T-helper 2 cell treated with Interferon-gamma antibody and Interleukin-4, amounts not matched to agents 5 μg/mL and 100 μg/mL, for 36 hours (primary cell): ENCODE measurements at regions not wholly inside any gene's neighbourhood (a gene's known extent, or its start where the extent isn't known, plus 50 kb on each side); places are given as distances from the start of the nearest gene placed in this dataset.
"Not testable (repeated sequence)": the region's sequence is repeated elsewhere in the genome, so short reads cannot be mapped to it uniquely, and the experiment has no call there.

Experiments
- DNase-seq: peaks from one replicate; pipeline ENCODE4 v3.0.0; 2021; ENCODE audit warnings: low spot score
- H3K27ac Mint-ChIP-seq: one replicate; pipeline ENCODE4 v1.8.0; 2021; ENCODE audit warnings: mild to moderate bottlenecking, mixed read lengths
- H3K27me3 Mint-ChIP-seq: one replicate; pipeline ENCODE4 v1.8.0; 2021; ENCODE audit warnings: low read depth, mixed read lengths
- H3K36me3 Mint-ChIP-seq: one replicate; pipeline ENCODE4 v1.8.0; 2021; ENCODE audit warnings: low read depth, mixed read lengths
- H3K4me1 Mint-ChIP-seq: one replicate; pipeline ENCODE4 v1.8.0; 2021; ENCODE audit warnings: low read depth, mixed read lengths
- H3K4me3 Mint-ChIP-seq: one replicate; pipeline ENCODE4 v1.8.0; 2022; ENCODE audit warnings: mild to moderate bottlenecking, moderate library complexity, mixed read lengths
- H3K9me3 Mint-ChIP-seq: one replicate; pipeline ENCODE4 v1.8.0; 2021; ENCODE audit warnings: mixed read lengths

GRCh38 chr4:126753592-126753991, 879.2 kb upstream of the INTU start:
- Mint-ChIP-seq H3K4me3 (no peak overlapping the region), H3K27me3 (no peaks in the 10 kb centered on the region), H3K36me3 (no peaks in the 10 kb centered on the region), H3K4me1 (no peaks in the 10 kb centered on the region), H3K27ac (no peak overlapping the region), H3K9me3 (peaks cover 10% of the 10 kb centered on the region)
- no peak for DNase-seq

- Mint-ChIP-seq H3K27ac (no peak overlapping the region), H3K27me3 (no peaks in the 10 kb centered on the region), H3K4me1 (no peaks in the 10 kb centered on the region), H3K36me3 (no peaks in the 10 kb centered on the region), H3K9me3 (peaks cover 10% of the 10 kb centered on the region), H3K4me3 (no peak overlapping the region)
- no peak for DNase-seq
Observed at GRCh38 chr4:126755506-126755905, 877.3 kb upstream of the INTU start.

GRCh38 chr4:126756050-126756829, 876.5 kb upstream of the INTU start:
- no peak overlapping the region for H3K27ac Mint-ChIP-seq
- no peaks in the 10 kb centered on the region for H3K27me3 Mint-ChIP-seq
- no peak overlapping the region for H3K4me3 Mint-ChIP-seq
- no peaks in the 10 kb centered on the region for H3K36me3 Mint-ChIP-seq
- no peak for DNase-seq
- peaks cover 6% of the 10 kb centered on the region for H3K9me3 Mint-ChIP-seq
- H3K4me1 Mint-ChIP-seq, result no peaks in the 10 kb centered on the region

- Mint-ChIP-seq H3K4me3 (no peak overlapping the region), H3K27ac (no peak overlapping the region), H3K27me3 (no peaks in the 10 kb centered on the region), H3K36me3 (no peaks in the 10 kb centered on the region), H3K4me1 (no peaks in the 10 kb centered on the region), H3K9me3 (peaks cover 6% of the 10 kb centered on the region)
- no peak for DNase-seq
Observed at GRCh38 chr4:126757219-126757618, 875.5 kb upstream of the INTU start.

GRCh38 chr4:126758493-126758892, 874.3 kb upstream of the INTU start:
- DNase-seq, result no peak
- no peaks in the 10 kb centered on the region for H3K36me3 Mint-ChIP-seq
- no peak overlapping the region for H3K27ac Mint-ChIP-seq
- peaks cover 9% of the 10 kb centered on the region for H3K9me3 Mint-ChIP-seq
- no peaks in the 10 kb centered on the region for H3K4me1 Mint-ChIP-seq
- H3K27me3 Mint-ChIP-seq, result no peaks in the 10 kb centered on the region
- H3K4me3 Mint-ChIP-seq, result no peak overlapping the region

- no peak for DNase-seq
- peaks cover 14% of the 10 kb centered on the region for H3K9me3 Mint-ChIP-seq
- H3K36me3 Mint-ChIP-seq, result no peaks in the 10 kb centered on the region
- H3K27ac Mint-ChIP-seq, result no peak overlapping the region
- H3K27me3 Mint-ChIP-seq, result no peaks in the 10 kb centered on the region
- H3K4me3 Mint-ChIP-seq, result no peak overlapping the region
- no peaks in the 10 kb centered on the region for H3K4me1 Mint-ChIP-seq
Observed at GRCh38 chr4:126761947-126762662, 870.7 kb upstream of the INTU start.

GRCh38 chr4:126762663-126763247, 870.0 kb upstream of the INTU start:
- Mint-ChIP-seq H3K4me3 (no peak overlapping the region), H3K9me3 (peaks cover 14% of the 10 kb centered on the region), H3K27ac (no peak overlapping the region), H3K4me1 (no peaks in the 10 kb centered on the region), H3K27me3 (no peaks in the 10 kb centered on the region), H3K36me3 (no peaks in the 10 kb centered on the region)
- DNase-seq, result no peak

- Mint-ChIP-seq H3K27me3 (no peaks in the 10 kb centered on the region), H3K36me3 (no peaks in the 10 kb centered on the region), H3K4me1 (no peaks in the 10 kb centered on the region), H3K9me3 (peaks cover 14% of the 10 kb centered on the region), H3K4me3 (no peak overlapping the region), H3K27ac (no peak overlapping the region)
- no peak for DNase-seq
Observed at GRCh38 chr4:126766241-126766640, 866.5 kb upstream of the INTU start.

GRCh38 chr4:126768338-126768737, 864.4 kb upstream of the INTU start:
- Mint-ChIP-seq H3K36me3 (no peaks in the 10 kb centered on the region), H3K4me1 (no peaks in the 10 kb centered on the region), H3K4me3 (no peak overlapping the region), H3K9me3 (peaks cover 6% of the 10 kb centered on the region), H3K27ac (no peak overlapping the region), H3K27me3 (no peaks in the 10 kb centered on the region)
- no peak for DNase-seq

GRCh38 chr4:126770811-126771553, 861.8 kb upstream of the INTU start:
- H3K36me3 Mint-ChIP-seq, H3K27me3 Mint-ChIP-seq, H3K9me3 Mint-ChIP-seq, H3K27ac Mint-ChIP-seq, H3K4me3 Mint-ChIP-seq, H3K4me1 Mint-ChIP-seq, DNase-seq: not testable (repeated sequence)

- H3K27me3 Mint-ChIP-seq, H3K27ac Mint-ChIP-seq, H3K9me3 Mint-ChIP-seq: not testable (repeated sequence)
Observed at GRCh38 chr4:126771618-126772017, 861.1 kb upstream of the INTU start.

GRCh38 chr4:126772662-126773061, 860.1 kb upstream of the INTU start:
- H3K36me3 Mint-ChIP-seq, result no peaks in the 10 kb centered on the region
- no peak overlapping the region for H3K27ac Mint-ChIP-seq
- no peak for DNase-seq
- no peaks in the 10 kb centered on the region for H3K9me3 Mint-ChIP-seq
- H3K4me1 Mint-ChIP-seq, result no peaks in the 10 kb centered on the region
- H3K4me3 Mint-ChIP-seq, result no peak overlapping the region
- H3K27me3 Mint-ChIP-seq, result no peaks in the 10 kb centered on the region

More at GRCh38 chr4:126771618-126772017, 861.1 kb upstream of the INTU start:
- H3K4me1 Mint-ChIP-seq, H3K36me3 Mint-ChIP-seq, H3K4me3 Mint-ChIP-seq, DNase-seq: not testable (repeated sequence)

- no peak overlapping the region for H3K4me3 Mint-ChIP-seq
- H3K27me3 Mint-ChIP-seq, result no peaks in the 10 kb centered on the region
- H3K4me1 Mint-ChIP-seq, result no peaks in the 10 kb centered on the region
- peaks cover 5% of the 10 kb centered on the region for H3K9me3 Mint-ChIP-seq
- no peaks in the 10 kb centered on the region for H3K36me3 Mint-ChIP-seq
- no peak overlapping the region for H3K27ac Mint-ChIP-seq
- no peak for DNase-seq
Observed at GRCh38 chr4:126775485-126776106, 857.2 kb upstream of the INTU start.
